ENCODE measurements at regions not wholly inside any gene's neighbourhood (a gene's known extent, or its start where the extent isn't known, plus 50 kb on each side); places are given as distances from the start of the nearest gene placed in this dataset.

- Histone ChIP-seq H2AFZ (ENCODE audit: low read depth, low read length) (no peak overlapping the region), H3K9me3 (ENCODE audit: low read length) (no peaks in the 10 kb centered on the region), H3K9ac (ENCODE audit: low read length) (no peak overlapping the region), H4K20me1 (ENCODE audit: insufficient read depth) (no peaks in the 10 kb centered on the region), H3K27ac (ENCODE audit: low read length) (no peak overlapping the region), H3F3A (ENCODE audit: insufficient read depth, low read length, poor library complexity, severe bottlenecking) (no peaks in the 10 kb centered on the region), H3K36me3 (ENCODE audit: insufficient read depth, low read length) (no peaks in the 10 kb centered on the region), H3K4me3 (ENCODE audit: low read length) (no peak overlapping the region), H3K9me2 (ENCODE audit: insufficient read depth, low read length) (no peaks in the 10 kb centered on the region), H3K4me2 (ENCODE audit: low read length) (no peak overlapping the region), H3K79me2 (replicated peaks; ENCODE audit: insufficient read depth, low read length) (no peaks in the 10 kb centered on the region), H3K27me3 (ENCODE audit: insufficient read depth, low read depth, low read length) (no peaks in the 10 kb centered on the region)
- TF ChIP-seq REST (IDR thresholded peaks at IDR 0.05; ENCODE audit: borderline replicate concordance) (no peak), RAD21 (conservative IDR thresholded peaks at IDR 0.05) (no peak), TAF1 (IDR thresholded peaks at IDR 0.05; ENCODE audit: low read depth) (no peak), POLR2AphosphoS5 (IDR thresholded peaks at IDR 0.05) (no peak), EP300 (conservative IDR thresholded peaks at IDR 0.05; ENCODE audit: poor library complexity, severe bottlenecking) (no peak), SMC3 (conservative IDR thresholded peaks at IDR 0.05; ENCODE audit: poor library complexity) (no peak), MXI1 (conservative IDR thresholded peaks at IDR 0.05; ENCODE audit: poor library complexity, severe bottlenecking) (no peak), CTCF (IDR thresholded peaks at IDR 0.05; ENCODE audit: poor library complexity, severe bottlenecking) (no peak), EZH2 (IDR thresholded peaks at IDR 0.05; ENCODE audit: borderline replicate concordance, insufficient read depth, low read length, poor library complexity, severe bottlenecking) (no peak)
Measured at GRCh38 chr12:93002293-93003054, 73.4 kb upstream of the EEA1 start.

- no peak overlapping the region for H2AFZ ChIP-seq (ENCODE audit: low read depth, low read length)
- no peak overlapping the region for H3K9ac ChIP-seq (ENCODE audit: low read length)
Measured at GRCh38 chr12:93003531-93004239, 74.6 kb upstream of the EEA1 start.

More at GRCh38 chr12:93003531-93004239, 74.6 kb upstream of the EEA1 start:
- H3K27ac ChIP-seq (ENCODE audit: low read length): no peak overlapping the region
- H3K79me2 ChIP-seq (replicated peaks; ENCODE audit: insufficient read depth, low read length): no peaks in the 10 kb centered on the region
- no peaks in the 10 kb centered on the region for H3K9me3 ChIP-seq (ENCODE audit: low read length)
- H3K4me3 ChIP-seq (ENCODE audit: low read length): no peak overlapping the region
- no peaks in the 10 kb centered on the region for H3F3A ChIP-seq (ENCODE audit: insufficient read depth, low read length, poor library complexity, severe bottlenecking)
- no peaks in the 10 kb centered on the region for H3K36me3 ChIP-seq (ENCODE audit: insufficient read depth, low read length)
- no peaks in the 10 kb centered on the region for H4K20me1 ChIP-seq (ENCODE audit: insufficient read depth)
- TF ChIP-seq MXI1 (conservative IDR thresholded peaks at IDR 0.05; ENCODE audit: poor library complexity, severe bottlenecking) (no peak), EP300 (conservative IDR thresholded peaks at IDR 0.05; ENCODE audit: poor library complexity, severe bottlenecking) (no peak), CTCF (IDR thresholded peaks at IDR 0.05; ENCODE audit: poor library complexity, severe bottlenecking) (no peak)
- H3K4me2 ChIP-seq (ENCODE audit: low read length): no peak overlapping the region
- no peaks in the 10 kb centered on the region for H3K27me3 ChIP-seq (ENCODE audit: insufficient read depth, low read depth, low read length)
- H3K9me2 ChIP-seq (ENCODE audit: insufficient read depth, low read length): no peaks in the 10 kb centered on the region

All from neural cell (in vitro differentiated cells).